GM19452 (cell line): ENCODE measurements at regions not wholly inside any gene's neighbourhood (a gene's known extent, or its start where the extent isn't known, plus 50 kb on each side); places are given as distances from the start of the nearest gene placed in this dataset.

Experiments used
- ATAC-seq: cut with Tn5 transposase; IDR thresholded peaks from one replicate; pipeline ENCODE4 v1.9.1; 2021; ENCODE audit not compliant: unreplicated experiment

DNA sequence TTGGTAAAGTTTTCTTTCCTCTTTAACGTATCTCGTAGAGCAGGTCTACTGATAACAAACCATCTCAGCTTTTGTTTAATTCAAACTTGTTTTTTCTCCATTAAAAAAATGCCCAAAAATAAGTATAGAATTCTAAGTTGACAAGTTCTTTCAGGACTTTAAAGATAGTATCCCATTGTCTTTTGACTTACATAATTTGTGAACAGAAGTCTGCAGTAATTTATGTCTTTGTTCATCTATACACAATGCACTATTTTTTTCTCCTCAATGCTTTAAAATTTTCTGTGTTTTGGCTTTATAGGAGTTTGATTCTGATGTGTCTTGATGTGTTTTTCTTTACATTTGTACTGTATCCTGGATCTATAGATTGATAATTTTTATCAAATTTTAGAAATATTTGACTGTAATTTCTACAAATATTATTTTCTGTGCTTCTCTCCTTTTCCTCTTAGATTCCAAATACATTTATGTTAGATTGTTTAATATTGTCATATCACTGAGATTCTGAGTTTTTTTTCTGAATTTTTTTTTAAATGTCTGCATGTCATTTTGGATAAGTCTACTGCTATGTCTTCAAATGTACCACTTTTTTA lies 143.3 kb downstream of the FTCDNL1 start:
- ATAC-seq: no peak

DNA sequence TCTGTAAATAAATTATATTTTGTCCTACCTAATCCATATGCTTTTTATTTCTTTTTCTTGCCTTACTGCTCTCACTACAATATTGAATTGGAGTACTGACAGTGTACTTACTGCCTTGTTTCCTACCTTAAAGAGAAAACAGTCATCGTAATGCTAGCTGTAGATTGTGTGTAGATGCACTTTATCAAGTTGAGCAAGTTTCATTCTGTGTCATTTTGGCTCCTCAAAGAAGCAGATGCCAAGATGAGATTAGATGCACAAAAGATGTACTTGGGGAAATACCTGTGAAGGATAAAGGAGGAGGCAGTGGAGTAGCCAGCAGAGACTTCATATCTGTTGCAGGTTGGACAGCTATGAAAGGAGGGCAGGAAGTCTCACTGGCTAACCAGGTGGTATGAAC lies 145.5 kb downstream of the FTCDNL1 start:
- no peak for ATAC-seq

DNA sequence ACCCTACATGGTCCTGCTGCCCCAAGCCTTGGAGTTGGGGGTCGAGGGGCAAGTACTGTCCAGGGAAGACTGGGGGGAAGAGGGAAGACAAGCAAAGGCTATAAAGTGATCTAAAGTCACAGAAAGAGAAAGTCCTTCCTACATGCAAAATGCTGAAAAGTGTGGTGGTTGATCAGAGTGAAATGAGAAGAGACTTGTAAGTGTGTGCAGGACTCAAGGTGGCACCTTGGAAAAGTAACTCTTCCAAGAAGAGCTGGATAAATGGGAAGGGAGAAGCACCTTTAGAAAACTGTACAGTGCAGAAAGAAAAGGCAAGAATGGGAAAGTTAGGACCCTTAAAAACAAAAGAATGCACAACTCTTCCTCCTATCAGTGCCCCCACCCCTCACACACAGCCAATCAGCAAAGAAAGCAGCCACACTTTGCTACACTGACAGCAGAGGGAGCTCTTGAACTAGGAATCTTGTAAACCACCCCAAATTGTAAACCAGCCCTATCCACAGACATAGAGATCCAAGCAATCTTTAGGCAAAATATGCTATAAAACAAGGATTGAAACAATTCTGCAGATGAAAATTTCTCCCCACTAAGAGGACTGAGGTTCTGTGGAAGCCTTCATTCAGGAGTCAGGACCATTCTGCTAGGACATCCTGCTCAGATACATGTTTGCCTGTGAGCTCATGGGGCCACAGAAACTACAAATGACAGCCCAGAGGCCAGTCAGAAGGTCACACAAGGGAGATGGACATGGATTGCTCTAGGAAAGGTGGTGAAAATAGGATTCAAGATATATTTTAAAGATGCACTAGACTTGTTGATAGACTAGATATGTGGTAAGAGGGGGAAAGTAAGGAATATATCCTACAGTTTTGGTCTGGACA lies 146.4 kb downstream of the FTCDNL1 start:
- peak; percentile 58 for ATAC-seq

DNA sequence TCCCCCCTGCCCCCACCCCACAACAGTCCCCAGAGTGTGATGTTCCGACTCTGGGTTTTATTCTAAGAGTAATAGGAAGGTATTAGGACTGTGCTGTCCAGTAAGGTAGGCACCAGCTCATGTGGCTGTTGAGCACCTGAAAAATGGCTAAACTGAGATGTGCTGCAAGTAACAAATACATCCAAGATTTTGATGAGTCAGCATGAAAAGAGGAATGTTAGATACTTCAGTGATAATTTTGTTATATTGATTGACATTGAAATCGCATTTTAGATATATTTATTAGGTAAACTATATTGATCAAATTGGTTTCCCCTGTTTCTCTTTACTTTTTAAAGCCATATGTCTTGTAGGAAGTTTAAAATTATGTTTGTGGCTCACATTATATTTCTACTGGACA lies 147.8 kb downstream of the FTCDNL1 start:
- ATAC-seq: no peak

DNA sequence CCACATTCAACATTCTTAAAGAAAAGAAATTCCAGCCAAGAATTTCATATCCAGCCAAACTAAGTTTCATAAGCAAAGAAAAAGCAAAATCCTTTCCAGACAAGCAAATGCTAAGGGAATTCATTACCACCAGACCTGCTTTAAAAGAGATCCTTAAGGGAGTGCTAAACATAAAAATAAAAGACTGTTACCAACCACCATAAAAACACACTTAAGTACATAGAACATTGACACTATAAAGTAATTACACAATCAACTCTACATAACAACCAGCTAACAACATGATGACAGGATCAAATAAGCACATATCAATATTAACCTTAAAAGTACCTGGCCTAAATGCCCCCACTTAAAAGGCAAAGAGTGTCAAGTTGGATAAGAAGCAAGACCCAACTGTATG lies 153.5 kb downstream of the FTCDNL1 start:
- ATAC-seq: no peak

DNA sequence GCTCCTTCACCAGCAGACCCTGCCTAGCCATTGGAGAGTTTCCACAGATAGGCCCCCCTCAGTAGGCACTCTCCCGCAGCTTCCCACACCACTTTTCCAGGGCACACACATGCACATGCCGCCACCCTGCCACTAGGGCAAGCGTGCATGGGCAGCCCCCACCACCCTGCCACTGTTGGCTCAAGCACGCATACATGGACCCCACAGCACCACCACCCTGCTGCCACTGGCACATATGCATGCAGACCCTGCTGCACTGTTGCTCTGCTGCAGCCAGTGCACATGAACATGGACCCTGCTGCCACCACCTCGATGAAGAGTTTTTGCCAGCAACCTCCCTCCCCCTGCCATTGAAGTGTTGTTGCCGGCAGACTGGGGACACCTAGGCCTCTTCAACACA lies 154.9 kb downstream of the FTCDNL1 start:
- no peak for ATAC-seq

DNA sequence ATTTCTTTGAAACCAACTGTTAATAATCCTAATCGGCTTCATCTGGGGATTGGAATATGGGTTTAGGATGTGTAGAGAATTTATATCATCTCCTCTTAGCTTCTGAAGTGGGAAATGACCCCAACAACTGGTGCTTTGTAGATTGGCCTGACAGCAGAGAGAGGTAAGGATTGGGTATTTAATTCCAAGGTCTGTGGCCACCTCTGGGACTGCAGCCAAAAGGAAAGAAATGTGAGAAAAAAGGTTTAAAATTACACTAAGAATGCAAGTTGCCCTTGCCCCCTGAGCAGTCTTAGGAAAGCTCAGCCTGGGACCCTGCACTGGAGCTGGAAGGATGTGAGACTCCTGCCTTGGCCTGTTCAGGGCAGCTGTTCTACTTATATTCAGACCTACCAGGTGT lies 157.1 kb downstream of the FTCDNL1 start:
- ATAC-seq: no peak

DNA sequence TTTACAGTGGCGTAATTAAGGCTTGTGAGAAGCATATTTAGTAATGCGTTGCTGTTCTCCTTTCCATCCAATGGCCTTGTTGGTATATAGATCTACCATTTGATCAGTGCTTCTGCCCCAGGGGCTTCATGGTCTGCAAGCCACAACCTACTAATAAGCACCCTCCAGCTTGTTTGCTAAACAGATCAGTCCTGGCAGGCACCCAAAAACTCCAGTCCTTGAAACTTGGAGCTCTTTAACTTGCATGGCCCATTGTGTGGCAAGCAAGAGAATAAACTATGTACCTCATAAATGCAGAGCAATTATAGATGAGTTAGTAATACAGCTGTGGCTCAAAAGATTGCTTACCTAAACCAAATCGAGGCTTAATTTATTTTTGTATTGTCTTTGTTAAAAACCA lies 158.5 kb downstream of the FTCDNL1 start:
- no peak for ATAC-seq

DNA sequence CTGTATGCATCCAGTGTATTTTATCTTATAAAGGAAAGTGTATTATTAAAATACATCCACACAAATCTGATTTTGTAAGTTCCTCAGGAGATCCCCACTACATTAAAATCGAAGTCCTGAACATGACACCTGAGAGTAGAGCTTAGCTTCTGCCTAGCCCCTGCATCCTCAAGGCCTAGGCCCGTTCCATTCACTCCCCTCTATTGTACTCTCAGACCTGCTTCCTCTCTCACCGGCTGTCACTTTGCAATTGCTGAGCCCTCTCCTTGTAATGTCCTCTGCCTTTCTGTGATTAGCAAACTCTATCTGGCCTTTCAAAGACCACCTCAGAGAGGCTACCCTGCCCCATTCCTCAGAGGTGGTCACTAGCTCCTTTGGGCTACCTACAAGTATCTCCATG lies 160.8 kb downstream of the FTCDNL1 start:
- ATAC-seq: no peak

DNA sequence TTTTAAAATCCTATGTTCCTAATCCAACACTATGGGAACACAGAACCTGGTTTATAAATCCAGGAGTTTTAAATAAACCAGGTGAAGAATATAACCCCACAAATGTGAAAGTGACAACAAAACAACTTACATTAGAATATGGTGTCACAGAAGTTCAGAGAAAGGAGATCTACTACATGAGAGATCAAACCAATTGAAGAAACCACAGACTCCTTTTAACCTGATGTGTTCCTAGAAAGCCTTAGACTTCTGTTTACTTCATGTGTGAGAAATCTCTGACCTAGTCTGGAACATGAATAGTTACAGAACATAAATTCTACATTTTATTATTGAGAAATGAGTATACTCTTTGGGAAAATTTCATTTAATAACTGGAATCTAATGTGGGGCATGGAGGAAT lies 165.3 kb downstream of the FTCDNL1 start:
- ATAC-seq: no peak

DNA sequence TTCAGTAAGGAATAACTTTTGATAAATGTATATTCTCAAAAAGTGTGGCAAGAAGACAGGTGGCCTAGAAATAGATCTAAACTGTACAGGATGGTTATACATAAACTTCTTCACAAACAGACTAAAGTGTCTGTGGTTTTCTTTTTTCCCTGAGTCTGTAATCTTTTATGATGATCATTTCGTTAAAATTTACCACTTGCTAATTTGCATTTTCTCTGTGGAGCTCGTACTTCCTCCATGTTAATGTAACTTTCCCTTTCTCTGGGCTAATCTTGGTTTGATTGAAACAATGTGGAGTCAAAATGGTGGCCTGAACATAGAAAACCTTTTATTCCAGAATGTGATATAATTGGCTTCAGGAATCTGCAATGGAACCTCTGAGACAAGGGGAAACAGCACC lies 166.2 kb downstream of the FTCDNL1 start:
- peak; percentile 54 for ATAC-seq

DNA sequence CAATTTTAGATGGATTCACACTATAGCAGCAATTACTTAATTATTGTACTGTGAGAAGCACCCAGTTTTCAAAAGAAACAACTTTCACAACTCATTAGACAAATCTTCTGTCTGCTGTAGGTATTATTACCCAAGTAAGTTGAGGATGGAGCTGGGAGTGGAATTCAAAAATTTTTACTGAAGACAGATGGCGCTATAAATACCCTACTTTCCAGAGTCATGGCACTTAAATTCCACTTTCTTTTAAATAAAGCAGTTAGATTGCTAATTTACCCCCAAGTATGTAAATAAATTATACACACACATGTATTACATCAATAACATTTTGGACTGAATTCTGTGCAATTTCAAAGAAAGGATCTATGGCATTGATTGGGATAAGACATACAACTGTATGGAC lies 166.8 kb downstream of the FTCDNL1 start:
- no peak for ATAC-seq

DNA sequence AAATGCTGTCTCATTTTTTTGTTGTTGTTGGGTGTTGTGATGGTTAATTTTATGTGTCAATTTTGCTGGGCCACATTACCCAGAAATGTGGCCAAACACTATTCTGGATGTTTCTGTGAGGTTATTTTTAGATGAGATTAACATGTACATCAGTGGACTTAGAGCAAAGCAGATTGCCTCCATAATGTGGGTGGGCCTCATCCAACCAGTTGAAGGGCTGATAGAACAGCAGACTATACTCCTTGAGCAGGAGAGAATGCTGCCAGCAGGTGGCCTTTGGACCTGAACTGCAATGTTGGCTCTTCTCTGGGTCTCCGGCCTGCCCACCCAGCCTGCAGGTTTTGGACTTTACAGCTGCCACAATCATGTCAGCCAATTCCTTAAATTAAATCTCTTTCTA lies 169.0 kb downstream of the FTCDNL1 start:
- no peak for ATAC-seq

DNA sequence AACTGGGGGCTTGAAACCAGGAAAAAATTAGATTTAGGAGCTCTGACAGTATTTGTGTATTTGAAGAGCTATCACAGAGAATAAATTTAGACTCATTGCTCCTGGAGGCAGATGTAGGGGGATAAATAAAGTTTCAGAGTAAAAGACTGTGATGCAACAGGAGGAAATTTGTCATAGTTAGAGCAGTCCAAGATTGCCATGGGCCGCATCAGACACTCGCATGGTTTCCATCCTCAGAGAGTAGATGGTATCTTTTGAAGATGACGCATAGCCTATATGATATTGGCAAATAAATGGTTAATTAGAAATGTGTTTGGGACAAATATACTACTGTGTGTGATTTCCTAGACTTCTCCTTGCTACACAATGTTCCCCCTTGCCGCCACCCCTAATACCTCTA lies 170.5 kb downstream of the FTCDNL1 start:
- ATAC-seq: no peak

DNA sequence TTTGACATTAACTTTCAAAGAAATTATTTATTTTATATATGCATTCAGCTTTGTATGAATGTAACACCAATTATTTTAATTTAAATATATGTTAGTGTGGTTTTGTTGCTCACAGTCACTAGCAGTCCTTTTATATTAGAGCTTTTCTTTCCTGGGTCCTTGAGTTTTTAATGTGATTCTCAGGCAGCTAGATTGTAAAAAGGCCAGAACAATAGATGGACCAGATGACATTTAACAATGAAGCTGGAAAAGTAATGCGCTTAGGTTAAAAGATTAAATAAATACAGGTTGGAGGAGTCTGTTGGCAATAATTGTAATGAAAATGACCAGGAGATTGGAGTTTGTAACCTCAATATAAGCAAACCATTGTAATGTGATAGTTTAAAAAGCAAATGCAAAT lies 171.1 kb downstream of the FTCDNL1 start:
- no peak for ATAC-seq

DNA sequence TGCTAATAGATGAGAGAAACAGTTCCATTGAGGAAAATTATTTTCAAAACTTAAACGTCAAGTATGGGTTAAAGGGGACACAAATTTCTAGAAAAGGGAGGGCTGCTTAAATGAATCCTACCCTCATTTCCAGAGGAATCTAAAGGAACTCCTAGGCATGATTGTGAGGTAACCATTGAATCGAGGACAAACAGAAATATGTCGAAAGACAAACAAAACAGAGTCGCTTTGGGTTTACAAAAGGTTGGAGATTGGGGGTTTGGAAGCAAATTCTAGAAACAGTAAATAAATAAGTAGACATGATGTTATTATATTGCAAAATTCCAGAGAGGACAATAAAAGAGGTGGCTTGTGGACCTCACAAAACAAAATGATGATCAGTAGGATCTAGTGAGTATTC lies 173.1 kb downstream of the FTCDNL1 start:
- no peak for ATAC-seq

DNA sequence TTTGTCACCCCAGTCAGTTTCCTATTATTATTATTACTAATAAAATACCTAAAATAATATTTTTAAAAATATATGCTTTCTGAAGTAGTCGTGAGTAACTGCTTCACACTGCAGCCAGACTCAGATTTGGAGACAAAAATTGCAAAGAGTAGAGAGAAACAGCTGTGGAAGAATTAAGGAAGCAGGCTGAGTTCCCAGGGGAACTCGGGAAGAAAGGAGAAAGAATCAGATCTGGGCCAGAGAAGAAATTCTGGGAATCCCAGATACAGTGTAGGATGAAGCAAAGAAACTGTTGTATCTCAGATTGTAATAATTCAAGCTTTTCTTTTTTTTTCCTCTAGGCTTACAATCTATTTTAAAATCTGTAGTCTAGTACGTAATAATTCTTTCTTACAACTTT lies 182.3 kb downstream of the FTCDNL1 start:
- ATAC-seq: no peak

DNA sequence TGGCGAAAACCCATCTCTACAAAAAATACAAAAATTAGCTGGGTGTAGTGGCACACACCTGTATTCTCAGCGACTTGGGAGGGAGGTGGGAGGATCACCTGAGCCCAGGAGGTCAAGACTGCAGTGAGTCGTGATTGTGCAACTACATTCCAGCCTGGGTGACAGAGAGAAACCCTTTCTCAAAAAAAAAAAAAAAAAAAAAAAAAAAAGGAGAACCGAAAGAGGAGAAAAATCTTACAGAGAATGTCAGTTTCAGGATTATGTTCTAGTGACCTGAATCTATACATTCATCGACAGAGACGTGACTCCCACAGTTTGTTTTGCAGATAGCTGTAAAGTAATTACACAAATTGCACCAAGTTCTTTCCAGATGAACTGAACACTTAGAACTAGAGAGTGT lies 187.8 kb downstream of the FTCDNL1 start:
- ATAC-seq: no peak

DNA sequence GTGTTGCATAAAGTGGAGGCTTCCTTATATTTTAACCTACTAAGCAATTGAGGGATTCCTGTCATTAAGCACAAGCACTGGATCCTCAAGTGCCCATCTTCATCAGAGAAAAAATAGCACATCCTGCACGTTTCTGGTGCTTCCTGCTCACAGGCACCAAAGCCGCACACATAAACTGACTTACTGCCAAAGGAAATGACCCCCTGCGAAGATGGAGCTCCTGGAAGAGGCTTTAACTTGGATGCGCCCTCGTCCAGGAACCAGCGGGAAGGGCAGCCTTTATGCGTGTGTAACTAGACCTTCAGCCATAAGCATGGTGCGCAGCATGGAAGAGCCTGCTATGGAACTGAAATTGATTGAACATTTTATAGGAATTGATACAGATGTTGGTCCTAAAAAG lies 188.7 kb downstream of the FTCDNL1 start:
- no peak for ATAC-seq

DNA sequence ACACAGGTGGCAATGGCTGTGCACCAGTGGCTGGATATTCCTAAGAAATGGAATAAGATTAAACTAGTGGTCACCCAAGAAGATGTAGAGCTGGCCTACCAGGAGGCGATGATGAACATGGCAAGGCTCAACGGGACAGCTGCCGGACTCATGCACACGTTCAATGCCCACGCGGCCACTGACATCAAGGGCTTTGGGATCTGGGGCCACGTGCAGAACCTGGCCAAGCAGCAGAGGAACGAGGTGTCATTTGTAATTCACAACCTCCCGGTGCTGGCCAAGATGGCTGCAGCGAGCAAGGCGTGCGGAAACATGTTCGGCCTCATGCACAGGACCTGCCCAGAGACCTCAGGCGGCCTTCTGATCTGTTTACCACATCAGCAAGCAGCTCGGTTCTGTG lies 190.8 kb downstream of the FTCDNL1 start:
- ATAC-seq: no peak

DNA sequence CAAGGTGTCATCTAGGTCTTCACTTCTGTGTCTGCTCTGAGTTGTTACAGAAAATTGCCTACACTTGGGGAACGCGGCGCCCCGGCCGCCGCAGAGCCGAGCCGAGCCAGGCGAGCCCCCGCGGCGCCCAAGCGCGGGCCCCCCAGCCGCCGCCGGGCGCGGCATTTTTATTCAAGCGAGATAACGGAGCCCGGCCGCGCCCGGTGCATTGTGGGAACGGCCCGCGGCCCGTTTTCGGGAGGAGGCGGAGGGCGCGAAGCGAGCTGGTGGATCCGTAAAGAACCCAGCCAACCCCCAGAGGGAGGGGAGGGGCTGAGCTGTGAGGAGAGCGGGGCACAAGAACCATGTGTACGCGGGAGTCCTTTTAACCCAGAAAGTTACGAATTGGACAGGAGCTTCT lies 191.8 kb downstream of the FTCDNL1 start:
- ATAC-seq: no peak

DNA sequence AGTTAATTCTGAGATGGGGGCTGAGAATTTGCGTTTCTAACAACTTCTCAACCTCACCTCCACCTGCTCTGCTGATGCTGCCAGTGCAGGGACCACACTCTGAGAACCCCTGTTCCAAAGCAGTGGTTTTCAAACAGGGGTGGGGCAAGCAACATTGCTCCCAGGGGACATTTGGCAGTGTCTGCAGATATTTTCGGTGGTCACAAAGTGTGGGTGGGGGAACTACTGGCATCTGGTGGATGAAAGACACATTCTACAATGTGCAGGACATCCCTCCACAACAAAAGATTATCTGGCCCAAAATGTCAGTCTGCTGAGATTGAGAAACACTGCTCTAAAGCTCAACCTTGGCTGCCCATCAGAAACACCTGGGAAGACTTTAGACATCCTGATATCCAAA lies 188.7 kb upstream of the SATB2 start:
- peak; percentile 93 for ATAC-seq

DNA sequence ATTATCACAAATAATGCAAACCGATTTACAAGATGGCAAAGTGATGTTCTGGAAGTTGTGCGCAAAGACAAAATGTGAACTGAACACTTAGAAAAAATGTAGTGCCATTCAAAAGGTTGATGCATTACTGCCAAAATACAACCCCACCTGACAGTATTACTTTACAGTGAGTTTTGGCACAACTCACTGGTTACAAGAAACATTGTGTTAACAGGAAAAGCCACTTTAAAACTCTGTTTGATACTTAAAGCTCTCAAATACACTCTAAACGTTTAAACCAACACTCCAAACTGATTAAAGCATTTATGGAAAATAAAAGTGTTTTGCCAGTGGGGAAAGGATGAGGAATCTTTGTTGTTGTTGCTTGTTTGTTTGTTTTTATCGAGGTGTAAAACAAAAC lies 173.4 kb upstream of the SATB2 start:
- ATAC-seq: no peak
